GM12878 (cell line): ENCODE measurements at regions not wholly inside any gene's neighbourhood (a gene's known extent, or its start where the extent isn't known, plus 50 kb on each side); places are given as distances from the start of the nearest gene placed in this dataset.

Experiments
- ATAC-seq: fragments of 200-7000 bp; cut with Tn5 transposase; 3 replicates; pipeline ENCODE4 v1.9.1; 2020; ENCODE audit warnings: mild to moderate bottlenecking, moderate library complexity
- BruUV-seq: library from RNA; stranded (reverse); fragments of 400-500 nt; replicated peaks from 2 replicates; lab custom pipeline; 2021; lab: Mats Ljungman, UMichigan
- CTCF ChIA-PET: fragments of 300-600 bp; sonication (Branson Sonifier 250); formaldehyde crosslinking; extraction: SDS; loops from one replicate; lab custom pipeline; 2021; ENCODE audit warnings: inconsistent platforms; lab: Yijun Ruan, JAX
- POLR2A ChIA-PET: fragments of 350-600 bp; formaldehyde crosslinking; extraction: SDS; loops from one replicate; lab custom pipeline; 2021; ENCODE audit warnings: inconsistent platforms; lab: Charles Lee
- RAD21 ChIA-PET: fragments of 300-600 bp; sonication (Branson Sonifier 250); formaldehyde crosslinking; loops from one replicate; lab custom pipeline; 2023; ENCODE audit warnings: antibody characterized with exemption; ENCODE audit not compliant: unreplicated experiment; lab: Charles Lee
- SMC1A ChIA-PET: fragments of 300-600 bp; sonication (Branson Sonifier 250); formaldehyde crosslinking; loops from one replicate; lab custom pipeline; 2023; ENCODE audit not compliant: unreplicated experiment, uncharacterized antibody; lab: Charles Lee
- DNase-seq: peaks from one replicate; pipeline ENCODE4 v3.0.0-alpha.2; 2011; ENCODE audit warnings: low read depth, low spot score
- FAIRE-seq: peaks from 3 replicates; lab custom pipeline; 2011; peaks lifted over from hg19 to GRCh38; lab: Jason Lieb, UNC
- H2AFZ ChIP-seq: 2 replicates; pipeline ENCODE4 v1.6.0; 2011; ENCODE audit warnings: low read depth, low read length, control low read depth; ENCODE audit not compliant: control insufficient read depth
- H3K27ac ChIP-seq: 2 replicates; pipeline ENCODE4 v1.5.1; 2011; ENCODE audit warnings: control low read depth; ENCODE audit not compliant: control insufficient read depth, insufficient read depth
- H3K27me3 ChIP-seq, 2 experiments: replicated peaks in 1 of 2; 2 replicates each; pipeline versions ENCODE4 v1.6.0 to v1.6.1; 2011; ENCODE audit warnings: low read length in 1 of 2; ENCODE audit not compliant: control insufficient read depth in 2 of 2, insufficient read depth in 2 of 2
- H3K36me3 ChIP-seq, 2 experiments: 2 replicates each; pipeline ENCODE4 v1.5.1; 2011; ENCODE audit warnings: low read length in 1 of 2; ENCODE audit not compliant: control insufficient read depth in 2 of 2, insufficient read depth in 2 of 2
- H3K4me1 ChIP-seq: 2 replicates; pipeline ENCODE4 v1.6.1; 2011; ENCODE audit warnings: mild to moderate bottlenecking, low read length, moderate library complexity, mixed read lengths; ENCODE audit not compliant: control insufficient read depth, insufficient read depth
- H3K4me2 ChIP-seq: 2 replicates; pipeline ENCODE4 v1.6.0; 2011; ENCODE audit warnings: control low read depth; ENCODE audit not compliant: control insufficient read depth, insufficient read depth
- H3K4me3 ChIP-seq: fragments of 200-600 bp; sonication (generic); 2 replicates; pipeline ENCODE4 v1.5.1; 2016
- H3K79me2 ChIP-seq: 2 replicates; pipeline ENCODE4 v1.6.0; 2011; ENCODE audit warnings: low read length; ENCODE audit not compliant: control insufficient read depth, insufficient read depth
- H3K9ac ChIP-seq: 2 replicates; pipeline ENCODE4 v1.8.0; 2011; ENCODE audit warnings: low read length, control low read depth, mixed read lengths; ENCODE audit not compliant: control insufficient read depth, insufficient read depth
- H3K9me3 ChIP-seq: replicated peaks from 3 replicates; pipeline ENCODE4 v1.5.1; 2011; ENCODE audit warnings: mild to moderate bottlenecking, low read length; ENCODE audit not compliant: control insufficient read depth, insufficient read depth
- H4K20me1 ChIP-seq: 2 replicates; pipeline ENCODE4 v1.6.0; 2011; ENCODE audit not compliant: control insufficient read depth, insufficient read depth
- CHD2 ChIP-seq: IDR thresholded peaks from 2 replicates; pipeline ENCODE4 v1.6.1; 2011; ENCODE audit warnings: low read depth, low read length, improper control_type of control experiment, borderline replicate concordance
- CREM ChIP-seq: IDR thresholded peaks from 2 replicates; pipeline ENCODE4 v1.6.1; 2014; ENCODE audit warnings: antibody characterized with exemption, low read depth
- DPF2 ChIP-seq: fragments of 450-650 bp; IDR thresholded peaks from 2 replicates; pipeline ENCODE4 v1.6.1; 2017; ENCODE audit warnings: mild to moderate bottlenecking
- EGR1 ChIP-seq, 2 experiments: IDR thresholded peaks; 1 replicate in 1 of 2; 2 replicates in 1 of 2; pipeline ENCODE4 v1.6.1; 2011 to 2012; ENCODE audit warnings: low read depth in 2 of 2, low read length in 2 of 2, borderline replicate concordance in 1 of 2, mild to moderate bottlenecking in 1 of 2, moderate library complexity in 1 of 2
- MAX ChIP-seq: IDR thresholded peaks from 2 replicates; pipeline ENCODE4 v1.6.1; 2012; ENCODE audit warnings: low read depth, low read length, improper control_type of control experiment
- NR2F1 ChIP-seq: fragments of 450-650 bp; conservative IDR thresholded peaks from 2 replicates; pipeline ENCODE4 v1.6.1; 2017; ENCODE audit warnings: mild to moderate bottlenecking
- NRF1 ChIP-seq: conservative IDR thresholded peaks from 2 replicates; pipeline ENCODE4 v1.6.1; 2011; ENCODE audit warnings: mild to moderate bottlenecking, low read depth, low read length, improper control_type of control experiment
- PRDM15 ChIP-seq: fragments of 450-650 bp; formaldehyde crosslinking; IDR thresholded peaks from 2 replicates; pipeline ENCODE4 v1.4.0; 2020; ENCODE audit warnings: mild to moderate bottlenecking, moderate library complexity
- SIN3A ChIP-seq: IDR thresholded peaks from 2 replicates; pipeline ENCODE4 v1.6.1; 2012; ENCODE audit warnings: low read depth, low read length, improper control_type of control experiment
- SREBF1 ChIP-seq: IDR thresholded peaks from 2 replicates; pipeline ENCODE4 v1.6.1; 2012; ENCODE audit warnings: mild to moderate bottlenecking, low read length
- ZBTB4 ChIP-seq: fragments of 450-650 bp; formaldehyde crosslinking; IDR thresholded peaks from 2 replicates; pipeline ENCODE4 v1.4.0; 2022; ENCODE audit warnings: mild to moderate bottlenecking, moderate library complexity
- ZBTB40 ChIP-seq: fragments of 450-650 bp; IDR thresholded peaks from 2 replicates; pipeline ENCODE4 v1.6.1; 2016; ENCODE audit warnings: mild to moderate bottlenecking, moderate library complexity, borderline replicate concordance
- in situ Hi-C: fragments of 300-500 bp; cut with MboI; formaldehyde crosslinking; loops from 9 replicates; pipeline ENCODE4 v1.14.3; 2018; ENCODE audit warnings: mixed read lengths
- intact Hi-C: fragments of 100-400 bp; cut with micrococcal nuclease; formaldehyde crosslinking; loops from one replicate; pipeline ENCODE4 v1.14.2; 2022; ENCODE audit not compliant: unreplicated experiment

GRCh38 chr6:21771626-21772320 lies 178.2 kb downstream of the SOX4 start (continued):
- no peak for TF ChIP-seq PRDM15 (CRISPR knock-in tag)
- no peak for TF ChIP-seq CHD2

GRCh38 chr6:21772477-21772876 lies 178.9 kb downstream of the SOX4 start:
- no peaks in the 10 kb centered on the region for H3K4me1 ChIP-seq
- ChIA-PET CTCF (interaction anchor here (1.3 to 1.5 kb wide), 2 partner anchors 12 to 124 kb away, joined by 3 read pairs; no protein-coding TSS in a partner anchor), POLR2A (no interaction called here), SMC1A (no interaction called here), RAD21 (no interaction called here)
- no peak overlapping the region for H3K4me2 ChIP-seq
- ATAC-seq, result no peak
- H4K20me1 ChIP-seq, result no peaks in the 10 kb centered on the region
- FAIRE-seq, result no peak
- H3K4me3 ChIP-seq, result no peak overlapping the region
- intact Hi-C loops, result no loop called here
- H3K36me3 ChIP-seq, result no peaks in the 10 kb centered on the region
- H3K27ac ChIP-seq, result no peak overlapping the region
- no TSS peak for BruUV-seq
- H3K27me3 ChIP-seq, result no peaks in the 10 kb centered on the region
- no peak overlapping the region for H2AFZ ChIP-seq
- DNase-seq, result no peak
- H3K79me2 ChIP-seq, result no peaks in the 10 kb centered on the region
- in situ Hi-C loops, result no loop called here
- H3K9ac ChIP-seq, result no peak overlapping the region
- no peaks in the 10 kb centered on the region for H3K9me3 ChIP-seq
- TF ChIP-seq CREM (no peak), DPF2 (no peak), NR2F1 (no peak), MAX (no peak), ZBTB4 (CRISPR knock-in tag) (no peak), NRF1 (no peak), SREBF1 (no peak), SIN3A (no peak), EGR1 (IDR thresholded peaks at IDR 0.05; ENCODE audit: borderline replicate concordance in 1 of 2, low read depth in 2 of 2, low read length in 2 of 2) (no peak), ZBTB40 (no peak)
